H1 (cell line): ENCODE measurements at regions not wholly inside any gene's neighbourhood (a gene's known extent, or its start where the extent isn't known, plus 50 kb on each side); places are given as distances from the start of the nearest gene placed in this dataset.

ENCODE experiments used
- CTCF ChIA-PET: fragments of 300-600 bp; sonication (Branson Sonifier 250); formaldehyde crosslinking; loops from one replicate; lab custom pipeline; 2021; ENCODE audit not compliant: partially characterized antibody; lab: Charles Lee
- POLR2A ChIA-PET: fragments of 300-600 bp; sonication (Branson Sonifier 250); formaldehyde crosslinking; loops from one replicate; lab custom pipeline; 2021; ENCODE audit warnings: inconsistent platforms; ENCODE audit not compliant: partially characterized antibody; lab: Charles Lee
- DNase-seq, 2 experiments: peaks; one replicate each; pipeline versions ENCODE4 v3.0.0 to v3.0.0-alpha.2; 2010 to 2022; ENCODE audit warnings: low spot score in 2 of 2, low read depth in 1 of 2, mixed read lengths in 1 of 2
- FAIRE-seq: peaks from 2 replicates; lab custom pipeline; 2011; peaks lifted over from hg19 to GRCh38; lab: Jason Lieb, UNC
- H2AFZ ChIP-seq: 2 replicates; pipeline ENCODE4 v1.8.1; 2012; ENCODE audit warnings: low read length, inconsistent platforms
- H2AK5ac ChIP-seq: 2 replicates; pipeline ENCODE4 v1.6.1; 2013; ENCODE audit warnings: low read depth, low read length
- H2BK120ac ChIP-seq: replicated peaks from 2 replicates; pipeline ENCODE3; 2013; ENCODE audit warnings: low read depth, low read length, inconsistent platforms
- H2BK12ac ChIP-seq: 2 replicates; pipeline ENCODE4 v1.6.1; 2013; ENCODE audit warnings: low read depth, low read length
- H2BK15ac ChIP-seq: 2 replicates; pipeline ENCODE4 v1.6.1; 2013; ENCODE audit warnings: low read length
- H2BK20ac ChIP-seq: 2 replicates; pipeline ENCODE4 v1.6.1; 2013; ENCODE audit warnings: low read length
- H2BK5ac ChIP-seq: 2 replicates; pipeline ENCODE4 v1.6.1; 2013; ENCODE audit warnings: low read depth, low read length
- H3K14ac ChIP-seq: 2 replicates; pipeline ENCODE4 v1.6.1; 2013; ENCODE audit warnings: inconsistent platforms; ENCODE audit not compliant: insufficient read length
- H3K18ac ChIP-seq: 2 replicates; pipeline ENCODE4 v1.6.1; 2013; ENCODE audit warnings: low read length; ENCODE audit errors: extremely low read depth
- H3K23ac ChIP-seq: 2 replicates; pipeline ENCODE4 v1.6.1; 2013; ENCODE audit warnings: inconsistent platforms; ENCODE audit not compliant: insufficient read length
- H3K23me2 ChIP-seq: 2 replicates; pipeline ENCODE4 v1.6.1; 2013; ENCODE audit warnings: low read depth, low read length
- H3K27ac ChIP-seq: 2 replicates; pipeline ENCODE4 v1.6.1; 2011; ENCODE audit warnings: low read depth, low read length, inconsistent platforms
- H3K27me3 ChIP-seq, 4 experiments: replicated peaks in 1 of 4; 1 replicate in 1 of 4; 2 replicates in 3 of 4; pipeline versions ENCODE4 v1.6.1 to v1.8.1; 2011 to 2013; ENCODE audit warnings: low read length in 3 of 4, mild to moderate bottlenecking in 3 of 4, inconsistent platforms in 2 of 4, mixed read lengths in 2 of 4, moderate library complexity in 1 of 4; ENCODE audit not compliant: control insufficient read depth in 3 of 4, insufficient read depth in 3 of 4; ENCODE audit errors: extremely low read depth in 1 of 4
- H3K36me3 ChIP-seq, 4 experiments: 2 replicates each; pipeline versions ENCODE4 v1.6.1 to v1.8.1; 2011 to 2013; ENCODE audit warnings: mild to moderate bottlenecking in 4 of 4, low read length in 3 of 4, moderate library complexity in 2 of 4, control low read depth in 1 of 4, inconsistent platforms in 1 of 4; ENCODE audit not compliant: insufficient read depth in 4 of 4, control insufficient read depth in 2 of 4
- H3K4ac ChIP-seq: replicated peaks from 2 replicates; pipeline ENCODE3; 2013; ENCODE audit warnings: low read length, low read depth, mixed read lengths, inconsistent platforms; ENCODE audit not compliant: insufficient read length
- H3K4me1 ChIP-seq, 4 experiments: replicated peaks in 1 of 4; 1 replicate in 1 of 4; 2 replicates in 3 of 4; pipeline versions ENCODE4 v1.6.1 to v1.8.1; 2011 to 2013; ENCODE audit warnings: low read length in 3 of 4, inconsistent platforms in 2 of 4, mixed read lengths in 1 of 4; ENCODE audit not compliant: insufficient read depth in 4 of 4, control insufficient read depth in 3 of 4
- H3K4me2 ChIP-seq, 2 experiments: 2 replicates each; pipeline versions ENCODE4 v1.6.1 to v1.8.1; 2011 to 2013; ENCODE audit warnings: low read depth in 2 of 2, low read length in 2 of 2, control low read depth in 1 of 2, inconsistent platforms in 1 of 2, mild to moderate bottlenecking in 1 of 2; ENCODE audit not compliant: insufficient read depth in 1 of 2
- H3K4me3 ChIP-seq, 4 experiments: fragments of 200-600, 300-600 bp in 1 of 4; sonication (generic), shearing (Covaris generic), sonication (Bioruptor Twin) in 1 of 4; 2 replicates each; pipeline versions ENCODE4 v1.5.1 to v1.8.1; 2011 to 2016; ENCODE audit warnings: low read length in 4 of 4, low read depth in 3 of 4, control low read depth in 2 of 4, inconsistent platforms in 2 of 4, mild to moderate bottlenecking in 2 of 4, mixed read lengths in 1 of 4, moderate library complexity in 1 of 4; ENCODE audit not compliant: insufficient read depth in 2 of 4; ENCODE audit errors: extremely low read depth in 1 of 4
- H3K56ac ChIP-seq: replicated peaks from 2 replicates; pipeline ENCODE3; 2013; ENCODE audit warnings: low read depth, mild to moderate bottlenecking, mixed read lengths, low read length, inconsistent platforms; ENCODE audit not compliant: insufficient read length
- H3K79me1 ChIP-seq: 2 replicates; pipeline ENCODE4 v1.6.1; 2013; ENCODE audit warnings: low read depth, low read length, control low read depth
- H3K79me2 ChIP-seq, 2 experiments: 2 replicates each; pipeline versions ENCODE4 v1.6.1 to v1.8.1; 2012 to 2013; ENCODE audit warnings: low read length in 2 of 2, mild to moderate bottlenecking in 2 of 2, inconsistent platforms in 1 of 2; ENCODE audit not compliant: insufficient read depth in 2 of 2, control insufficient read depth in 1 of 2
- H3K9ac ChIP-seq, 4 experiments: replicated peaks in 1 of 4; 1 replicate in 1 of 4; 2 replicates in 3 of 4; pipeline versions ENCODE4 v1.6.1 to v1.8.1; 2011 to 2013; ENCODE audit warnings: low read depth in 3 of 4, low read length in 3 of 4, control low read depth in 2 of 4, mild to moderate bottlenecking in 2 of 4, moderate library complexity in 2 of 4, inconsistent platforms in 1 of 4; ENCODE audit errors: extremely low read depth in 1 of 4
- H3K9me3 ChIP-seq, 2 experiments: 2 replicates each; pipeline versions ENCODE4 v1.6.1 to v1.8.1; 2012 to 2013; ENCODE audit warnings: mild to moderate bottlenecking in 2 of 2, moderate library complexity in 2 of 2, control low read depth in 1 of 2, inconsistent platforms in 1 of 2, low read depth in 1 of 2, low read length in 1 of 2, mixed read lengths in 1 of 2; ENCODE audit not compliant: insufficient read depth in 2 of 2
- H4K20me1 ChIP-seq, 2 experiments: replicated peaks in 1 of 2; 2 replicates each; pipeline versions ENCODE3 to v1.8.1; 2011 to 2013; ENCODE audit warnings: inconsistent platforms in 2 of 2, low read length in 2 of 2, mild to moderate bottlenecking in 1 of 2; ENCODE audit not compliant: insufficient read depth in 2 of 2, control insufficient read depth in 1 of 2
- H4K5ac ChIP-seq: 2 replicates; pipeline ENCODE4 v1.6.1; 2013; ENCODE audit warnings: low read length, low read depth, mixed read lengths, inconsistent platforms; ENCODE audit not compliant: insufficient read length
- H4K8ac ChIP-seq: 2 replicates; pipeline ENCODE4 v1.8.0; 2013; ENCODE audit warnings: mild to moderate bottlenecking, moderate library complexity, low read length, inconsistent platforms; ENCODE audit not compliant: insufficient read depth; ENCODE audit errors: extremely low read depth
- H4K91ac ChIP-seq: replicated peaks from 2 replicates; pipeline ENCODE3; 2013; ENCODE audit warnings: low read length, mixed read lengths, inconsistent platforms; ENCODE audit not compliant: insufficient read length
- BCL11A ChIP-seq, 2 experiments: IDR thresholded peaks; one replicate each; pipeline ENCODE4 v1.6.1; 2011; ENCODE audit warnings: low read depth in 2 of 2, low read length in 2 of 2, mild to moderate bottlenecking in 2 of 2
- CBX5 ChIP-seq: fragments of 300-800, 300-1000 bp; sonication (generic); IDR thresholded peaks from 2 replicates; pipeline ENCODE4 v1.7.1; 2016; ENCODE audit warnings: antibody characterized with exemption, low read length, low read depth
- CTCF ChIP-seq, 3 experiments: IDR thresholded peaks; 1 replicate in 2 of 3; 2 replicates in 1 of 3; pipeline versions ENCODE4 v1.5.1 to v1.6.1; 2011; ENCODE audit warnings: low read length in 3 of 3, mild to moderate bottlenecking in 3 of 3, inconsistent platforms in 2 of 3, low read depth in 1 of 3, moderate library complexity in 1 of 3; ENCODE audit not compliant: insufficient read depth in 1 of 3; ENCODE audit errors: control extremely low read depth in 1 of 3
- FOSL1 ChIP-seq: IDR thresholded peaks from 2 replicates; pipeline ENCODE4 v1.6.1; 2011; ENCODE audit warnings: mild to moderate bottlenecking, low read depth, low read length, moderate library complexity; ENCODE audit not compliant: insufficient read depth
- GABPA ChIP-seq: IDR thresholded peaks from 2 replicates; pipeline ENCODE4 v1.6.1; 2011; ENCODE audit warnings: mild to moderate bottlenecking, low read length, moderate library complexity, borderline replicate concordance; ENCODE audit not compliant: insufficient read depth
- POU5F1 ChIP-seq: IDR thresholded peaks from 2 replicates; pipeline ENCODE4 v1.6.1; 2011; ENCODE audit warnings: low read depth, mild to moderate bottlenecking, low read length, moderate library complexity
- RFX5 ChIP-seq: IDR thresholded peaks from 2 replicates; pipeline ENCODE4 v1.6.1; 2011; ENCODE audit warnings: low read depth, low read length, improper control_type of control experiment, borderline replicate concordance
- RXRA ChIP-seq: IDR thresholded peaks from 2 replicates; pipeline ENCODE4 v1.6.1; 2011; ENCODE audit warnings: low read depth, mild to moderate bottlenecking, low read length, moderate library complexity; ENCODE audit not compliant: insufficient read depth
- SIRT6 ChIP-seq: IDR thresholded peaks from one replicate; pipeline ENCODE4 v1.7.1; 2012; ENCODE audit warnings: low read length, inconsistent platforms
- SP2 ChIP-seq: IDR thresholded peaks from 2 replicates; pipeline ENCODE4 v1.6.1; 2012; ENCODE audit warnings: mild to moderate bottlenecking, low read length, inconsistent platforms
- TAF1 ChIP-seq: IDR thresholded peaks from 2 replicates; pipeline ENCODE4 v1.6.1; 2011; ENCODE audit warnings: mild to moderate bottlenecking, low read depth, low read length
- TBP ChIP-seq: IDR thresholded peaks from 2 replicates; pipeline ENCODE4 v1.6.1; 2011; ENCODE audit warnings: low read depth, low read length, improper control_type of control experiment
- ZNF274 ChIP-seq: IDR thresholded peaks from 2 replicates; pipeline ENCODE4 v1.7.0; 2012; ENCODE audit warnings: low read length, borderline replicate concordance; ENCODE audit errors: extremely low read depth
- WGBS, 2 experiments: shearing (Covaris generic) in 1 of 2; methylation state at CpG; one replicate each; pipeline versions ENCODE4 v1.1.6 to v1.1.7; 2013 to 2015; ENCODE audit warnings: low lambda C conversion rate in 2 of 2, mixed read lengths in 2 of 2, inconsistent platforms in 1 of 2, low coverage in 1 of 2, missing lambda C conversion rate in 1 of 2; ENCODE audit not compliant: insufficient replicate concordance in 2 of 2, insufficient coverage in 1 of 2, insufficient read length in 1 of 2; ENCODE audit errors: extremely low coverage in 1 of 2, missing lambda C conversion rate in 1 of 2; 5-methylcytosine and 5-hydroxymethylcytosine counted together

GRCh38 chr13:99124046-99124400 lies 76.6 kb upstream of the UBAC2 start:
- Histone ChIP-seq H3K9me3 (no peaks in the 10 kb centered on the region; a peak in 1 of 4 replicates), H3K79me1 (no peaks in the 10 kb centered on the region), H3K14ac (no peak overlapping the region), H4K20me1 (no peaks in the 10 kb centered on the region), H3K23me2 (no peaks in the 10 kb centered on the region), H3K4me1 (no peaks in the 10 kb centered on the region; a peak in 1 of 7 replicates), H2BK5ac (no peak overlapping the region), H4K5ac (no peak overlapping the region), H3K27ac (no peak overlapping the region), H2AK5ac (no peak overlapping the region), H3K4me3 (no peak overlapping the region), H4K91ac (no peak overlapping the region), H3K18ac (no peak overlapping the region), H3K27me3 (peaks cover 0 to 3% (median 0%) of the 10 kb centered on the region in 4 experiments; a peak in 3 of 7 replicates), H3K56ac (no peak overlapping the region), H3K9ac (no peak overlapping the region), H3K79me2 (no peaks in the 10 kb centered on the region), H4K8ac (no peak overlapping the region), H2BK120ac (no peak overlapping the region), H2AFZ (no peak overlapping the region), H3K4ac (no peak overlapping the region), H2BK20ac (no peak overlapping the region), H2BK12ac (no peak overlapping the region), H3K36me3 (no peaks in the 10 kb centered on the region), H3K4me2 (no peak overlapping the region), H2BK15ac (no peak overlapping the region), H3K23ac (no peak overlapping the region)
- DNase-seq: no peak
- CTCF ChIA-PET: interaction anchor here (0.8 kb wide), 2 partner anchors 53 to 140 kb away, joined by 3 to 4 read pairs; no protein-coding TSS in a partner anchor
- POLR2A ChIA-PET: interaction anchor here (0.9 kb wide), 1 partner anchor 37 kb away, joined by 3 read pairs; no protein-coding TSS in a partner anchor
- WGBS, 2 experiments: 88% methylated on average over 1 of the region's 1 CpG; no CpG with 5 or more reads in 1 of the 2 experiments
- no peak for FAIRE-seq
- no peak for TF ChIP-seq GABPA
- no peak for TF ChIP-seq SP2
- TF ChIP-seq RFX5: no peak
- TF ChIP-seq SIRT6: no peak
- TF ChIP-seq FOSL1: no peak
- no peak for TF ChIP-seq CTCF (IDR thresholded peaks at IDR 0.05; ENCODE audit: control extremely low read depth in 1 of 3, insufficient read depth in 1 of 3, low read depth in 1 of 3, low read length in 3 of 3)
- no peak for TF ChIP-seq POU5F1
- TF ChIP-seq RXRA: no peak
- TF ChIP-seq ZNF274: no peak
- TF ChIP-seq BCL11A (IDR thresholded peaks at IDR 0.05; ENCODE audit: low read depth in 2 of 2, low read length in 2 of 2): no peak
- TF ChIP-seq TBP: no peak
- no peak for TF ChIP-seq TAF1
- TF ChIP-seq CBX5: no peak
